Neural cell (in vitro differentiated cells): ENCODE measurements at regions not wholly inside any gene's neighbourhood (a gene's known extent, or its start where the extent isn't known, plus 50 kb on each side); places are given as distances from the start of the nearest gene placed in this dataset.

ENCODE experiments used
- CTCF ChIP-seq: fragments of 450-650 bp; IDR thresholded peaks from 2 replicates; pipeline ENCODE4 v1.5.1; 2014; ENCODE audit warnings: antibody characterized with exemption, mild to moderate bottlenecking, moderate library complexity; ENCODE audit not compliant: poor library complexity, severe bottlenecking
- EZH2 ChIP-seq: fragments of 200-600, 300-800 bp; shearing (Covaris generic), sonication (generic); IDR thresholded peaks from 2 replicates; pipeline ENCODE4 v1.6.1; 2014; ENCODE audit warnings: antibody characterized with exemption, low read length, borderline replicate concordance, mild to moderate bottlenecking; ENCODE audit not compliant: insufficient read depth, poor library complexity, severe bottlenecking
- POLR2AphosphoS5 ChIP-seq: IDR thresholded peaks from 2 replicates; pipeline ENCODE4 v1.6.1; 2012

GRCh38 chr14:44820230-44820964 is 141.3 kb downstream of the KLHL28 start:
- TF ChIP-seq CTCF (no peak), EZH2 (no peak), POLR2AphosphoS5 (no peak)
